H1 (cell line): ENCODE measurements at regions not wholly inside any gene's neighbourhood (a gene's known extent, or its start where the extent isn't known, plus 50 kb on each side); places are given as distances from the start of the nearest gene placed in this dataset.

Source experiments
- CTCF ChIA-PET: fragments of 300-600 bp; sonication (Branson Sonifier 250); formaldehyde crosslinking; loops from one replicate; lab custom pipeline; 2021; ENCODE audit not compliant: partially characterized antibody; lab: Charles Lee
- POLR2A ChIA-PET: fragments of 300-600 bp; sonication (Branson Sonifier 250); formaldehyde crosslinking; loops from one replicate; lab custom pipeline; 2021; ENCODE audit warnings: inconsistent platforms; ENCODE audit not compliant: partially characterized antibody; lab: Charles Lee
- DNase-seq, 2 experiments: peaks; one replicate each; pipeline versions ENCODE4 v3.0.0 to v3.0.0-alpha.2; 2010 to 2022; ENCODE audit warnings: low spot score in 2 of 2, low read depth in 1 of 2, mixed read lengths in 1 of 2
- FAIRE-seq: peaks from 2 replicates; lab custom pipeline; 2011; peaks lifted over from hg19 to GRCh38; lab: Jason Lieb, UNC
- H2AFZ ChIP-seq: 2 replicates; pipeline ENCODE4 v1.8.1; 2012; ENCODE audit warnings: low read length, inconsistent platforms
- H2AK5ac ChIP-seq: 2 replicates; pipeline ENCODE4 v1.6.1; 2013; ENCODE audit warnings: low read depth, low read length
- H2BK120ac ChIP-seq: replicated peaks from 2 replicates; pipeline ENCODE3; 2013; ENCODE audit warnings: low read depth, low read length, inconsistent platforms
- H2BK12ac ChIP-seq: 2 replicates; pipeline ENCODE4 v1.6.1; 2013; ENCODE audit warnings: low read depth, low read length
- H2BK15ac ChIP-seq: 2 replicates; pipeline ENCODE4 v1.6.1; 2013; ENCODE audit warnings: low read length
- H2BK20ac ChIP-seq: 2 replicates; pipeline ENCODE4 v1.6.1; 2013; ENCODE audit warnings: low read length
- H2BK5ac ChIP-seq: 2 replicates; pipeline ENCODE4 v1.6.1; 2013; ENCODE audit warnings: low read depth, low read length
- H3K14ac ChIP-seq: 2 replicates; pipeline ENCODE4 v1.6.1; 2013; ENCODE audit warnings: inconsistent platforms; ENCODE audit not compliant: insufficient read length
- H3K18ac ChIP-seq: 2 replicates; pipeline ENCODE4 v1.6.1; 2013; ENCODE audit warnings: low read length; ENCODE audit errors: extremely low read depth
- H3K23ac ChIP-seq: 2 replicates; pipeline ENCODE4 v1.6.1; 2013; ENCODE audit warnings: inconsistent platforms; ENCODE audit not compliant: insufficient read length
- H3K23me2 ChIP-seq: 2 replicates; pipeline ENCODE4 v1.6.1; 2013; ENCODE audit warnings: low read depth, low read length
- H3K27ac ChIP-seq: 2 replicates; pipeline ENCODE4 v1.6.1; 2011; ENCODE audit warnings: low read depth, low read length, inconsistent platforms
- H3K27me3 ChIP-seq, 4 experiments: replicated peaks in 1 of 4; 1 replicate in 1 of 4; 2 replicates in 3 of 4; pipeline versions ENCODE4 v1.6.1 to v1.8.1; 2011 to 2013; ENCODE audit warnings: low read length in 3 of 4, mild to moderate bottlenecking in 3 of 4, inconsistent platforms in 2 of 4, mixed read lengths in 2 of 4, moderate library complexity in 1 of 4; ENCODE audit not compliant: control insufficient read depth in 3 of 4, insufficient read depth in 3 of 4; ENCODE audit errors: extremely low read depth in 1 of 4
- H3K36me3 ChIP-seq, 4 experiments: 2 replicates each; pipeline versions ENCODE4 v1.6.1 to v1.8.1; 2011 to 2013; ENCODE audit warnings: mild to moderate bottlenecking in 4 of 4, low read length in 3 of 4, moderate library complexity in 2 of 4, control low read depth in 1 of 4, inconsistent platforms in 1 of 4; ENCODE audit not compliant: insufficient read depth in 4 of 4, control insufficient read depth in 2 of 4
- H3K4ac ChIP-seq: replicated peaks from 2 replicates; pipeline ENCODE3; 2013; ENCODE audit warnings: low read length, low read depth, mixed read lengths, inconsistent platforms; ENCODE audit not compliant: insufficient read length
- H3K4me1 ChIP-seq, 4 experiments: replicated peaks in 1 of 4; 1 replicate in 1 of 4; 2 replicates in 3 of 4; pipeline versions ENCODE4 v1.6.1 to v1.8.1; 2011 to 2013; ENCODE audit warnings: low read length in 3 of 4, inconsistent platforms in 2 of 4, mixed read lengths in 1 of 4; ENCODE audit not compliant: insufficient read depth in 4 of 4, control insufficient read depth in 3 of 4
- H3K4me2 ChIP-seq, 2 experiments: 2 replicates each; pipeline versions ENCODE4 v1.6.1 to v1.8.1; 2011 to 2013; ENCODE audit warnings: low read depth in 2 of 2, low read length in 2 of 2, control low read depth in 1 of 2, inconsistent platforms in 1 of 2, mild to moderate bottlenecking in 1 of 2; ENCODE audit not compliant: insufficient read depth in 1 of 2
- H3K4me3 ChIP-seq, 4 experiments: fragments of 200-600, 300-600 bp in 1 of 4; sonication (generic), shearing (Covaris generic), sonication (Bioruptor Twin) in 1 of 4; 2 replicates each; pipeline versions ENCODE4 v1.5.1 to v1.8.1; 2011 to 2016; ENCODE audit warnings: low read length in 4 of 4, low read depth in 3 of 4, control low read depth in 2 of 4, inconsistent platforms in 2 of 4, mild to moderate bottlenecking in 2 of 4, mixed read lengths in 1 of 4, moderate library complexity in 1 of 4; ENCODE audit not compliant: insufficient read depth in 2 of 4; ENCODE audit errors: extremely low read depth in 1 of 4
- H3K56ac ChIP-seq: replicated peaks from 2 replicates; pipeline ENCODE3; 2013; ENCODE audit warnings: low read depth, mild to moderate bottlenecking, mixed read lengths, low read length, inconsistent platforms; ENCODE audit not compliant: insufficient read length
- H3K79me1 ChIP-seq: 2 replicates; pipeline ENCODE4 v1.6.1; 2013; ENCODE audit warnings: low read depth, low read length, control low read depth
- H3K79me2 ChIP-seq, 2 experiments: 2 replicates each; pipeline versions ENCODE4 v1.6.1 to v1.8.1; 2012 to 2013; ENCODE audit warnings: low read length in 2 of 2, mild to moderate bottlenecking in 2 of 2, inconsistent platforms in 1 of 2; ENCODE audit not compliant: insufficient read depth in 2 of 2, control insufficient read depth in 1 of 2
- H3K9ac ChIP-seq, 4 experiments: replicated peaks in 1 of 4; 1 replicate in 1 of 4; 2 replicates in 3 of 4; pipeline versions ENCODE4 v1.6.1 to v1.8.1; 2011 to 2013; ENCODE audit warnings: low read depth in 3 of 4, low read length in 3 of 4, control low read depth in 2 of 4, mild to moderate bottlenecking in 2 of 4, moderate library complexity in 2 of 4, inconsistent platforms in 1 of 4; ENCODE audit errors: extremely low read depth in 1 of 4
- H3K9me3 ChIP-seq, 2 experiments: 2 replicates each; pipeline versions ENCODE4 v1.6.1 to v1.8.1; 2012 to 2013; ENCODE audit warnings: mild to moderate bottlenecking in 2 of 2, moderate library complexity in 2 of 2, control low read depth in 1 of 2, inconsistent platforms in 1 of 2, low read depth in 1 of 2, low read length in 1 of 2, mixed read lengths in 1 of 2; ENCODE audit not compliant: insufficient read depth in 2 of 2
- H4K20me1 ChIP-seq, 2 experiments: replicated peaks in 1 of 2; 2 replicates each; pipeline versions ENCODE3 to v1.8.1; 2011 to 2013; ENCODE audit warnings: inconsistent platforms in 2 of 2, low read length in 2 of 2, mild to moderate bottlenecking in 1 of 2; ENCODE audit not compliant: insufficient read depth in 2 of 2, control insufficient read depth in 1 of 2
- H4K5ac ChIP-seq: 2 replicates; pipeline ENCODE4 v1.6.1; 2013; ENCODE audit warnings: low read length, low read depth, mixed read lengths, inconsistent platforms; ENCODE audit not compliant: insufficient read length
- H4K8ac ChIP-seq: 2 replicates; pipeline ENCODE4 v1.8.0; 2013; ENCODE audit warnings: mild to moderate bottlenecking, moderate library complexity, low read length, inconsistent platforms; ENCODE audit not compliant: insufficient read depth; ENCODE audit errors: extremely low read depth
- H4K91ac ChIP-seq: replicated peaks from 2 replicates; pipeline ENCODE3; 2013; ENCODE audit warnings: low read length, mixed read lengths, inconsistent platforms; ENCODE audit not compliant: insufficient read length
- ASH2L ChIP-seq: fragments of 200-600, 300-600 bp; sonication (generic); IDR thresholded peaks from one replicate; pipeline ENCODE4 v1.7.1; 2017; ENCODE audit warnings: low read length
- KDM1A ChIP-seq: fragments of 200-600, 300-600 bp; sonication (generic); IDR thresholded peaks from 2 replicates; pipeline ENCODE4 v1.7.1; 2016; ENCODE audit warnings: mild to moderate bottlenecking, low read length, borderline replicate concordance
- POU5F1 ChIP-seq: IDR thresholded peaks from 2 replicates; pipeline ENCODE4 v1.6.1; 2011; ENCODE audit warnings: low read depth, mild to moderate bottlenecking, low read length, moderate library complexity
- TBP ChIP-seq: IDR thresholded peaks from 2 replicates; pipeline ENCODE4 v1.6.1; 2011; ENCODE audit warnings: low read depth, low read length, improper control_type of control experiment
- WGBS, 2 experiments: shearing (Covaris generic) in 1 of 2; methylation state at CpG; one replicate each; pipeline versions ENCODE4 v1.1.6 to v1.1.7; 2013 to 2015; ENCODE audit warnings: low lambda C conversion rate in 2 of 2, mixed read lengths in 2 of 2, inconsistent platforms in 1 of 2, low coverage in 1 of 2, missing lambda C conversion rate in 1 of 2; ENCODE audit not compliant: insufficient replicate concordance in 2 of 2, insufficient coverage in 1 of 2, insufficient read length in 1 of 2; ENCODE audit errors: extremely low coverage in 1 of 2, missing lambda C conversion rate in 1 of 2; 5-methylcytosine and 5-hydroxymethylcytosine counted together

GRCh38 chr13:70769817-70770216 lies 661.6 kb upstream of the KLHL1 start:
- Histone ChIP-seq H3K79me1 (no peaks in the 10 kb centered on the region), H2BK12ac (no peak overlapping the region), H3K4ac (no peak overlapping the region), H3K14ac (no peak overlapping the region), H2BK15ac (no peak overlapping the region), H3K36me3 (no peaks in the 10 kb centered on the region), H3K27ac (no peak overlapping the region), H3K9ac (no peak overlapping the region), H4K5ac (no peak overlapping the region), H3K9me3 (no peaks in the 10 kb centered on the region), H4K20me1 (no peaks in the 10 kb centered on the region), H3K23me2 (no peaks in the 10 kb centered on the region), H3K4me1 (no peaks in the 10 kb centered on the region), H2BK5ac (no peak overlapping the region), H2AFZ (no peak overlapping the region), H2BK120ac (no peak overlapping the region), H3K56ac (no peak overlapping the region), H3K27me3 (no peaks in the 10 kb centered on the region), H3K18ac (no peak overlapping the region), H4K91ac (no peak overlapping the region), H3K4me2 (no peak overlapping the region), H4K8ac (no peak overlapping the region), H3K79me2 (no peaks in the 10 kb centered on the region), H3K23ac (no peak overlapping the region), H2AK5ac (no peak overlapping the region), H3K4me3 (no peak overlapping the region), H2BK20ac (no peak overlapping the region)
- WGBS, 2 experiments, result 94% methylated on average over 1 of the region's 1 CpG; no CpG with 5 or more reads in 1 of the 2 experiments
- TF ChIP-seq ASH2L (no peak), KDM1A (no peak), POU5F1 (no peak), TBP (no peak)
- ChIA-PET POLR2A (no interaction called here), CTCF (no interaction called here)
- DNase-seq (no peak), FAIRE-seq (no peak)
